ENCODE measurements at regions not wholly inside any gene's neighbourhood (a gene's known extent, or its start where the extent isn't known, plus 50 kb on each side); places are given as distances from the start of the nearest gene placed in this dataset.

DNA sequence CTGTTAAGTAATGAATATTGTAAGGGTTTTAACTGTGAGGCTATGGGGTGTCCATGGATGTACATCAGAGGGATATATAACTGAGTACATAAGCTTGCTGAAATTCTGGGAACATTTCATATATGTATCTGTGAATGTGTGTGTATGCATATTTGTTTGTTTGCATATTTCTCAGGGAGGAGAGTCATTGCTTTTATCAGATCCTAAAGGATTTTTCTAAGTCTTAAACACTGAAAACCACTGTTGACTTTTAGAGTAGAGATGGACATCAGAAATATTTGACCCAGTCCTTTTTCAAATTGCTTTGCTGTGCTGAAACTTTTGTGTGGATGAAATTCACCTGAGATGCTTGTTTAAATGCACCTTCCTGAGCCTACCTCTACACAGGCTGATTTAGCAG lies 410.6 kb downstream of the METTL15 start:
- TF ChIP-seq, protein P1, sequence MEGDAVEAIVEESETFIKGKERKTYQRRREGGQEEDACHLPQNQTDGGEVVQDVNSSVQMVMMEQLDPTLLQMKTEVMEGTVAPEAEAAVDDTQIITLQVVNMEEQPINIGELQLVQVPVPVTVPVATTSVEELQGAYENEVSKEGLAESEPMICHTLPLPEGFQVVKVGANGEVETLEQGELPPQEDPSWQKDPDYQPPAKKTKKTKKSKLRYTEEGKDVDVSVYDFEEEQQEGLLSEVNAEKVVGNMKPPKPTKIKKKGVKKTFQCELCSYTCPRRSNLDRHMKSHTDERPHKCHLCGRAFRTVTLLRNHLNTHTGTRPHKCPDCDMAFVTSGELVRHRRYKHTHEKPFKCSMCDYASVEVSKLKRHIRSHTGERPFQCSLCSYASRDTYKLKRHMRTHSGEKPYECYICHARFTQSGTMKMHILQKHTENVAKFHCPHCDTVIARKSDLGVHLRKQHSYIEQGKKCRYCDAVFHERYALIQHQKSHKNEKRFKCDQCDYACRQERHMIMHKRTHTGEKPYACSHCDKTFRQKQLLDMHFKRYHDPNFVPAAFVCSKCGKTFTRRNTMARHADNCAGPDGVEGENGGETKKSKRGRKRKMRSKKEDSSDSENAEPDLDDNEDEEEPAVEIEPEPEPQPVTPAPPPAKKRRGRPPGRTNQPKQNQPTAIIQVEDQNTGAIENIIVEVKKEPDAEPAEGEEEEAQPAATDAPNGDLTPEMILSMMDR (conservative IDR thresholded peaks at IDR 0.05): no peak
- H3K27ac Mint-ChIP-seq (ENCODE audit: unreplicated experiment): no peak overlapping the region
- H3K4me1 Mint-ChIP-seq: peaks cover 7% of the 10 kb centered on the region
- no peak for DNase-seq (ENCODE audit: low read depth, low spot score)
- no peaks in the 10 kb centered on the region for H3K27me3 Mint-ChIP-seq (ENCODE audit: low read depth)
- peaks cover 3% of the 10 kb centered on the region for H3K9me3 Mint-ChIP-seq
- no peak overlapping the region for H3K4me3 Mint-ChIP-seq
- no peaks in the 10 kb centered on the region for H3K36me3 Mint-ChIP-seq (ENCODE audit: low read depth)

DNA sequence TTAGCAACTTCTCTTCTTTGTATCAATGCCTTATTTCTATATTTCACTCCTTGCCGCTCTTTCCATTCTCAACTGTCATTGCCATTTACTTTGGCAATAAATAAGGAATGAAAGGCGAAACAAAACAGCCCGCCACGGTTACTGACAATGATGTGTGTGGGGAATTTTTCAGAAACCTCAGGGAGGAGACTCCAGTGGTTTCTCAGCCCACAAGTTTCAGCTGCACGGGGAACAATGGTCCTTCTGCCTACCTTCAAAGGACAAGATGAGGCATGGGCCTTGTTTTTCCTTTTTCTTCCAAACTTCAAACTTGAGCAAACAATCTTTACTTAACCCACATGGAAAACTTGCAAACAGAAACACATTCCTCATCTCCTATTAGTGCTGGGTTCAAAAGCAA lies 409.4 kb downstream of the METTL15 start:
- TF ChIP-seq, protein P1 (conservative IDR thresholded peaks at IDR 0.05): no peak
- Mint-ChIP-seq H3K9me3 (peaks cover 4% of the 10 kb centered on the region), H3K36me3 (ENCODE audit: low read depth) (no peaks in the 10 kb centered on the region), H3K27me3 (ENCODE audit: low read depth) (no peaks in the 10 kb centered on the region), H3K27ac (ENCODE audit: unreplicated experiment) (no peak overlapping the region), H3K4me1 (peaks cover 7% of the 10 kb centered on the region), H3K4me3 (no peak overlapping the region)
- no peak for DNase-seq (ENCODE audit: low read depth, low spot score)

DNA sequence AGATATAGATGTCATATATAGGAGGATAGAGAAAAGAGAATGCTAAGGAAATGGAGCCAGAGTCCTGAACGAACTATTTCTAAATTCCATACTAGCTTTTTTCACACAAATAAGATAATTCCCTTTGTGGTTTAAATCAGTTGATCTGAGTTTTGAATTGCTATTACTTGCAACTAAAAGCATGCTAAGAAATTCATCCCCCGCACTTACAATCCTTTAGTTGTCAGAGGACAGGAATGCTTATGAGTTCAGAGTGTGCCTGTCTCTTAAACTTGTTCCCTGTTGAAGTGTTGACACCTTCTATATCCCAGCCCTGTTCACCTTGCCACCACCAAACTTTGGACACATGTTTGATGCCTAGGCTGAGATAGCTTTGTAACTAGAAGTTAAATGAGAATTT lies 406.2 kb downstream of the METTL15 start:
- H3K4me1 Mint-ChIP-seq: peaks cover 7% of the 10 kb centered on the region
- no peaks in the 10 kb centered on the region for H3K36me3 Mint-ChIP-seq (ENCODE audit: low read depth)
- no peak overlapping the region for H3K4me3 Mint-ChIP-seq
- no peaks in the 10 kb centered on the region for H3K27me3 Mint-ChIP-seq (ENCODE audit: low read depth)
- H3K27ac Mint-ChIP-seq (ENCODE audit: unreplicated experiment): no peak overlapping the region
- peaks cover 4% of the 10 kb centered on the region for H3K9me3 Mint-ChIP-seq
- no peak for DNase-seq (ENCODE audit: low read depth, low spot score)
- TF ChIP-seq, protein P1 (conservative IDR thresholded peaks at IDR 0.05): no peak

DNA sequence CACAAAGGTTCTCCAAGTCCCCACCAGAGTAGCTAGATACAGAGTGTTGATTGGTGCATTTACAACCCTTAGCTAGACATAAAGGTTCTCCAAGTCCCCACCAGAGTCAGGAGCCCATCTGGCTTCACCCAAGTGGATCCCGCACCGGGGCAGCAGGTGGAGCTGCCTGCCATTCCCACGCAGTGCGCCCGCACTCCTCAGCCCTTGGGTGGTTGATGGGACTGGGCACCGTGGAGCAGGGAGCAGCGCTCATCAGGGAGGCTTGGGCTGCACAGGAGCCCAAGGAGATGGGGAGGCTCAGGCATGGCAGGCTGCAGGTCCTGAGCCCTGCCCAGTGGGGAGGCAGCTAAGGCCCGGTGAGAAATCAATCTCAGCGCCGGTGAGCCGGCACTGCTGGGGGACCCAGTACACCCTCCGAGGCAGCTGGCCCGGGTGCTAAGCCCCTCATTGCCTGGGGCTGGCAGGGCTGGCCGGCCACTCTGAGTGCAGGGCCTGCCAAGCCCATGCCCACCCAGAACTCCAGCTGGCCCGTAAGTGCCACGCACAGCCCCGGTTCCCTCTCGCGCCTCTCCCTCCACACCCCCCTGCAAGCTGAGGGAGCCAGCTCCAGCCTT lies 404.1 kb downstream of the METTL15 start:
- H3K9me3 Mint-ChIP-seq: peaks cover 4% of the 10 kb centered on the region
- H3K4me1 Mint-ChIP-seq: no peaks in the 10 kb centered on the region
- H3K27me3 Mint-ChIP-seq (ENCODE audit: low read depth): no peaks in the 10 kb centered on the region
- no peak overlapping the region for H3K27ac Mint-ChIP-seq (ENCODE audit: unreplicated experiment)
- no peak for DNase-seq (ENCODE audit: low read depth, low spot score)
- H3K4me3 Mint-ChIP-seq: no peak overlapping the region
- TF ChIP-seq, protein P1 (conservative IDR thresholded peaks at IDR 0.05): no peak
- no peaks in the 10 kb centered on the region for H3K36me3 Mint-ChIP-seq (ENCODE audit: low read depth)

DNA sequence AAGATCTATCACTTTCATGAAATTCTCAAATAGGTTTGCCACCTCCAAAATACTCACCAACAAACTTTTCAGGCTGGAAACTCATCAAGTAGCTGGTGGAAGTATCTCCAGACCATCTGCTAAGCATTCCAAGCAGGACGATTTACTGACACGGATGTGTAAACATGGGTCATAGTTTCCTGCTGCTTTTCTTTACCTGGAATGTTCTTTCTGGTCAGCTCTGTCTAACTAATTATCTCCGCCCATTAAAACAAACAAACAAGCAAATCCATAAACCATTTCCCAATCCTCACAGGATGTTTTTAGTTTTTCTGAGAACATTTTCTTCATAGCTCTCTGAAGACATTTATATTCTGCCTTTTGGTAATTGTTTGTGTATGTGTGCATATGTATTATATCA lies 397.0 kb downstream of the METTL15 start:
- peaks cover 3% of the 10 kb centered on the region for H3K9me3 Mint-ChIP-seq
- no peaks in the 10 kb centered on the region for H3K27me3 Mint-ChIP-seq (ENCODE audit: low read depth)
- H3K4me1 Mint-ChIP-seq: no peaks in the 10 kb centered on the region

More for the DNA sequence above, 397.0 kb downstream of the METTL15 start:
- H3K4me3 Mint-ChIP-seq: no peak overlapping the region
- no peak for DNase-seq (ENCODE audit: low read depth, low spot score)
- TF ChIP-seq, protein P1 (conservative IDR thresholded peaks at IDR 0.05): no peak
- H3K27ac Mint-ChIP-seq (ENCODE audit: unreplicated experiment): no peak overlapping the region
- H3K36me3 Mint-ChIP-seq (ENCODE audit: low read depth): no peaks in the 10 kb centered on the region
